Parathyroid adenoma (tissue), 2 donors: ENCODE measurements at regions not wholly inside any gene's neighbourhood (a gene's known extent, or its start where the extent isn't known, plus 50 kb on each side); places are given as distances from the start of the nearest gene placed in this dataset.

Experiments used
- H2AFZ ChIP-seq: fragments of 300-600 bp; sonication (generic); one replicate; pipeline ENCODE4 v1.7.0; 2017; ENCODE audit warnings: antibody characterized with exemption, mild to moderate bottlenecking
- H3K27ac ChIP-seq: fragments of 300-600 bp; sonication (generic); one replicate; pipeline ENCODE4 v1.7.0; 2017
- H3K27me3 ChIP-seq: fragments of 300-600 bp; sonication (generic); one replicate; pipeline ENCODE4 v1.7.0; 2017; ENCODE audit warnings: low read length; ENCODE audit not compliant: control insufficient read depth, insufficient read depth
- H3K36me3 ChIP-seq: fragments of 300-600 bp; sonication (generic); one replicate; pipeline ENCODE4 v1.7.0; 2017; ENCODE audit warnings: low read length; ENCODE audit not compliant: control insufficient read depth, insufficient read depth
- H3K4me1 ChIP-seq: fragments of 300-600 bp; sonication (generic); one replicate; pipeline ENCODE4 v1.7.0; 2017; ENCODE audit warnings: control low read depth
- H3K4me2 ChIP-seq: fragments of 300-600 bp; sonication (generic); one replicate; pipeline ENCODE4 v1.7.0; 2017; ENCODE audit warnings: low read length
- H3K4me3 ChIP-seq: fragments of 300-600 bp; sonication (generic); one replicate; pipeline ENCODE4 v1.7.0; 2017; ENCODE audit warnings: low read depth, low read length
- H3K79me2 ChIP-seq: fragments of 300-600 bp; sonication (generic); one replicate; pipeline ENCODE4 v1.7.0; 2017; ENCODE audit warnings: control low read depth
- H3K9ac ChIP-seq: fragments of 300-600 bp; sonication (generic); one replicate; pipeline ENCODE4 v1.7.0; 2017; ENCODE audit warnings: mild to moderate bottlenecking
- H3K9me3 ChIP-seq: fragments of 300-600 bp; sonication (generic); one replicate; pipeline ENCODE4 v1.7.0; 2017; ENCODE audit warnings: low read length; ENCODE audit not compliant: control insufficient read depth
- CTCF ChIP-seq: fragments of 300-600 bp; sonication (generic); IDR thresholded peaks from one replicate; pipeline ENCODE4 v1.7.0; 2017; ENCODE audit warnings: antibody characterized with exemption, mild to moderate bottlenecking
- donor health status: primary hyperparathyroidism.

GRCh38 chr7:98795741-98796493 lies 73.9 kb downstream of the TMEM130 start:
- H3K36me3 ChIP-seq = no peaks in the 10 kb centered on the region
- H3K4me3 ChIP-seq = no peak overlapping the region
- H3K9ac ChIP-seq = no peak overlapping the region
- H3K4me1 ChIP-seq = no peaks in the 10 kb centered on the region
- H3K9me3 ChIP-seq = no peaks in the 10 kb centered on the region
- no peaks in the 10 kb centered on the region for H3K27me3 ChIP-seq
- H2AFZ ChIP-seq = no peak overlapping the region
- H3K27ac ChIP-seq = no peak overlapping the region
- no peak overlapping the region for H3K4me2 ChIP-seq
- no peaks in the 10 kb centered on the region for H3K79me2 ChIP-seq
- TF ChIP-seq CTCF = no peak
